Transverse colon (tissue), 3 donors: ENCODE measurements at regions not wholly inside any gene's neighbourhood (a gene's known extent, or its start where the extent isn't known, plus 50 kb on each side); places are given as distances from the start of the nearest gene placed in this dataset.

Source experiments
- CTCF ChIP-seq, 5 experiments: fragments of 200-600 bp in 3 of 5; fragments of 450-650 bp in 2 of 5; sonication (generic) in 3 of 5; IDR thresholded peaks; 1 replicate in 2 of 5; 2 replicates in 3 of 5; pipeline ENCODE4 v1.5.1; 2016 to 2017; ENCODE audit warnings: antibody characterized with exemption in 5 of 5, inconsistent platforms in 3 of 5, mild to moderate bottlenecking in 2 of 5, moderate library complexity in 1 of 5
- POLR2A ChIP-seq: fragments of 450-650 bp; IDR thresholded peaks from one replicate; pipeline ENCODE4 v1.6.1; 2016; ENCODE audit warnings: antibody characterized with exemption, mild to moderate bottlenecking, moderate library complexity

DNA sequence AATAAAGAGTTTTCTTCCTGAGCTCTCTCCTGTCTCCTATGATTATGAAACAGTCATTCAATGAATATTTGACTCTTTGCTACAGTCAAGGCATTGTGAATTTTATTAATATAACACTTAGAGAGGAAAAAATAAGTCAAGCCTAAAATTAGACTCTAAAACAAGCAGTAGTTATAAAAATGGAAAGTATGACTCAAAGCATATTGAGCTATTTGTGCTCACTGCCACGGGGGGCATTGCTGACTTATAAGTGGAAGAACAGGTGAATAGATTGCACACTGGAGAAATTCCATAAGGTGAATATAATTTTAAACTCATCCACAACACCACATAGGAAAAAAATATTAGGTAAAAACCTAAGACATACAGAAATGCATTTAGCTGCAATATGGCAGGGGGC lies 87.7 kb upstream of the CCDC196 start:
- TF ChIP-seq CTCF (IDR thresholded peaks at IDR 0.05) (no peak), POLR2A (no peak)
